IMR-90 (cell line): ENCODE measurements at regions not wholly inside any gene's neighbourhood (a gene's known extent, or its start where the extent isn't known, plus 50 kb on each side); places are given as distances from the start of the nearest gene placed in this dataset.

Experiments
- ATAC-seq: fragments of 200-7000 bp; cut with Tn5 transposase; 2 replicates; pipeline ENCODE4 v1.9.1; 2020; ENCODE audit warnings: low read depth, mild to moderate bottlenecking, moderate library complexity
- BruUV-seq: library from RNA; stranded (reverse); fragments of 400-500 nt; replicated peaks from 2 replicates; lab custom pipeline; 2021; lab: Mats Ljungman, UMichigan
- CTCF ChIA-PET: fragments of 300-600 bp; formaldehyde crosslinking; extraction: SDS; loops from one replicate; lab custom pipeline; 2021; ENCODE audit warnings: antibody characterized with exemption; lab: Yijun Ruan, JAX
- POLR2A ChIA-PET: fragments of 300-600 bp; sonication (Branson Sonifier 250); formaldehyde crosslinking; loops from one replicate; lab custom pipeline; 2022; ENCODE audit warnings: antibody characterized with exemption; ENCODE audit not compliant: unreplicated experiment; lab: Charles Lee
- DNase-seq: peaks from one replicate; pipeline ENCODE4 v3.0.0; 2013
- H2AFZ ChIP-seq: replicated peaks from 2 replicates; pipeline ENCODE3; 2013; ENCODE audit warnings: low read length, mild to moderate bottlenecking; ENCODE audit not compliant: poor library complexity
- H2AK5ac ChIP-seq: 2 replicates; pipeline ENCODE4 v1.6.1; 2013; ENCODE audit warnings: low read depth, low read length, inconsistent platforms
- H2AK9ac ChIP-seq: replicated peaks from 2 replicates; pipeline ENCODE3; 2013; ENCODE audit warnings: mild to moderate bottlenecking, low read depth, low read length, moderate library complexity; ENCODE audit not compliant: poor library complexity
- H2BK120ac ChIP-seq: 2 replicates; pipeline ENCODE4 v1.6.1; 2013; ENCODE audit warnings: low read depth, low read length, inconsistent platforms
- H2BK15ac ChIP-seq: 3 replicates; pipeline ENCODE4 v1.6.1; 2013; ENCODE audit warnings: low read depth, low read length, inconsistent platforms
- H2BK20ac ChIP-seq: 2 replicates; pipeline ENCODE4 v1.6.1; 2013; ENCODE audit warnings: low read depth, mild to moderate bottlenecking, inconsistent platforms, low read length, moderate library complexity
- H2BK5ac ChIP-seq: 2 replicates; pipeline ENCODE4 v1.6.1; 2013; ENCODE audit warnings: mild to moderate bottlenecking, low read depth, low read length, inconsistent platforms; ENCODE audit not compliant: poor library complexity, severe bottlenecking
- H3K14ac ChIP-seq: replicated peaks from 2 replicates; pipeline ENCODE4 v1.6.1; 2013; ENCODE audit warnings: low read depth, low read length, inconsistent platforms
- H3K18ac ChIP-seq: 2 replicates; pipeline ENCODE4 v1.6.1; 2013; ENCODE audit warnings: low read depth, low read length, control low read depth
- H3K23ac ChIP-seq: 2 replicates; pipeline ENCODE4 v1.6.1; 2013; ENCODE audit warnings: low read depth, low read length, inconsistent platforms
- H3K27ac ChIP-seq: 2 replicates; pipeline ENCODE4 v1.5.1; 2013; ENCODE audit warnings: mild to moderate bottlenecking, control low read depth, low read length; ENCODE audit not compliant: insufficient read depth
- H3K27me3 ChIP-seq: 2 replicates; pipeline ENCODE4 v1.6.1; 2013; ENCODE audit warnings: low read length; ENCODE audit not compliant: control insufficient read depth, insufficient read depth
- H3K36me3 ChIP-seq: 2 replicates; pipeline ENCODE4 v1.6.1; 2013; ENCODE audit warnings: low read length, mixed read lengths; ENCODE audit not compliant: control insufficient read depth, insufficient read depth
- H3K4ac ChIP-seq: 2 replicates; pipeline ENCODE4 v1.6.1; 2013; ENCODE audit warnings: low read depth, low read length, inconsistent platforms
- H3K4me1 ChIP-seq: 2 replicates; pipeline ENCODE4 v1.6.1; 2013; ENCODE audit warnings: low read length, mixed read lengths; ENCODE audit not compliant: control insufficient read depth, insufficient read depth
- H3K4me2 ChIP-seq: 2 replicates; pipeline ENCODE4 v1.6.1; 2013; ENCODE audit warnings: low read depth, mild to moderate bottlenecking, control low read depth, low read length, moderate library complexity
- H3K4me3 ChIP-seq: 2 replicates; pipeline ENCODE4 v1.5.1; 2013; ENCODE audit warnings: low read depth, mild to moderate bottlenecking, control low read depth, low read length, moderate library complexity; ENCODE audit not compliant: insufficient read depth
- H3K56ac ChIP-seq: 2 replicates; pipeline ENCODE4 v1.6.1; 2013; ENCODE audit warnings: low read length, inconsistent platforms; ENCODE audit not compliant: insufficient read depth; ENCODE audit errors: extremely low read depth
- H3K79me1 ChIP-seq, 2 experiments: 2 replicates each; pipeline ENCODE4 v1.6.1; 2013; ENCODE audit warnings: low read length in 2 of 2, inconsistent platforms in 1 of 2, low read depth in 1 of 2
- H3K9ac ChIP-seq: 2 replicates; pipeline ENCODE4 v1.6.1; 2013; ENCODE audit warnings: low read depth, low read length, control low read depth
- H3K9me1 ChIP-seq: 2 replicates; pipeline ENCODE4 v1.6.1; 2013; ENCODE audit warnings: low read length, inconsistent platforms; ENCODE audit not compliant: insufficient read depth
- H3K9me3 ChIP-seq: 2 replicates; pipeline ENCODE4 v1.6.1; 2013; ENCODE audit warnings: low read length; ENCODE audit not compliant: control insufficient read depth, insufficient read depth
- H4K20me1 ChIP-seq: 2 replicates; pipeline ENCODE4 v1.6.1; 2013; ENCODE audit warnings: low read length, inconsistent platforms; ENCODE audit not compliant: insufficient read depth
- H4K5ac ChIP-seq: 2 replicates; pipeline ENCODE4 v1.6.1; 2013; ENCODE audit warnings: mild to moderate bottlenecking, low read depth, low read length, control low read depth
- H4K8ac ChIP-seq, 2 experiments: 2 replicates each; pipeline ENCODE4 v1.6.1; 2013; ENCODE audit warnings: low read depth in 2 of 2, low read length in 2 of 2, control low read depth in 1 of 2, inconsistent platforms in 1 of 2
- H4K91ac ChIP-seq: 2 replicates; pipeline ENCODE4 v1.6.1; 2013; ENCODE audit warnings: low read depth, low read length, inconsistent platforms; ENCODE audit not compliant: insufficient read depth
- BHLHE40 ChIP-seq: fragments of 150-350 bp; IDR thresholded peaks from 2 replicates; pipeline ENCODE4 v1.6.1; 2016; ENCODE audit warnings: mild to moderate bottlenecking, low read depth, low read length
- MAFK ChIP-seq: IDR thresholded peaks from 2 replicates; pipeline ENCODE4 v1.6.1; 2012; ENCODE audit warnings: low read depth, low read length, improper control_type of control experiment
- MXI1 ChIP-seq: IDR thresholded peaks from 2 replicates; pipeline ENCODE4 v1.6.1; 2012; ENCODE audit warnings: low read depth, mild to moderate bottlenecking, low read length, moderate library complexity, borderline replicate concordance
- WGBS, 2 experiments: methylation state at CpG; one replicate each; pipeline versions ENCODE4 v1.1.5 to v1.1.7; 2013; ENCODE audit warnings: missing lambda C conversion rate in 2 of 2; ENCODE audit not compliant: insufficient read length in 1 of 2; ENCODE audit errors: extremely low coverage in 2 of 2; 5-methylcytosine and 5-hydroxymethylcytosine counted together
- dilution Hi-C: fragments of 300-500 bp; cut with HindIII; formaldehyde crosslinking; loops from one replicate; pipeline ENCODE4 v1.14.3; 2018; ENCODE audit warnings: low sequenced_read_pairs; ENCODE audit not compliant: unreplicated experiment
- in situ Hi-C: fragments of 300-500 bp; cut with MboI; formaldehyde crosslinking; loops from 3 replicates; pipeline ENCODE4 v1.14.3; 2019; ENCODE audit warnings: low sequenced_read_pairs, inconsistent platforms, mixed read lengths
- intact Hi-C: fragments of 100-400 bp; cut with micrococcal nuclease; formaldehyde crosslinking; loops from 2 replicates; pipeline ENCODE4 v1.10.0; 2022

GRCh38 chr16:61002479-61003204, 1033.6 kb downstream of the CDH8 start:
- no peaks in the 10 kb centered on the region for H3K27me3 ChIP-seq
- H2BK5ac ChIP-seq, result no peak overlapping the region
- H3K9ac ChIP-seq, result no peak overlapping the region
- no peak for DNase-seq
- H3K4me3 ChIP-seq, result no peak overlapping the region
- intact Hi-C loops (no loop called here), in situ Hi-C loops (no loop called here), dilution Hi-C loops (no loop called here)
- H3K23ac ChIP-seq, result no peak overlapping the region
- no peak overlapping the region for H2AFZ ChIP-seq
- no peaks in the 10 kb centered on the region for H3K36me3 ChIP-seq
- H3K14ac ChIP-seq, result no peak overlapping the region
- H2BK15ac ChIP-seq, result no peak overlapping the region
- ChIA-PET CTCF (no interaction called here), POLR2A (no interaction called here)
- H3K79me1 ChIP-seq, result no peaks in the 10 kb centered on the region
- H4K91ac ChIP-seq, result no peak overlapping the region
- no peaks in the 10 kb centered on the region for H3K9me1 ChIP-seq
- H2AK5ac ChIP-seq, result no peak overlapping the region
- H3K4ac ChIP-seq, result no peak overlapping the region
- no peak overlapping the region for H3K4me2 ChIP-seq
- H3K18ac ChIP-seq, result no peak overlapping the region
- H4K8ac ChIP-seq, result no peak overlapping the region
- 0 out of 2 replicates have a peak, but pooled peaks cover 2% of the 10 kb centered on the region for H3K9me3 ChIP-seq
- TF ChIP-seq MAFK, result no peak
- no peak for TF ChIP-seq BHLHE40
- no peak for TF ChIP-seq MXI1
- no peak overlapping the region for H2AK9ac ChIP-seq
- H4K20me1 ChIP-seq, result no peaks in the 10 kb centered on the region
- no peak overlapping the region for H3K27ac ChIP-seq
- H3K56ac ChIP-seq, result no peak overlapping the region
- H4K5ac ChIP-seq, result no peak overlapping the region
- H2BK120ac ChIP-seq, result no peak overlapping the region
- no peaks in the 10 kb centered on the region for H3K4me1 ChIP-seq
- no CpG with 5 or more reads among the region's 4 CpGs for WGBS, 2 experiments
- no peak for ATAC-seq
- BruUV-seq, result no TSS peak
- H2BK20ac ChIP-seq, result no peak overlapping the region
